Fibroblast of lung (primary cell): ENCODE measurements at regions not wholly inside any gene's neighbourhood (a gene's known extent, or its start where the extent isn't known, plus 50 kb on each side); places are given as distances from the start of the nearest gene placed in this dataset.

ENCODE experiments used
- DNase-seq, 2 donors: peaks; one replicate each; pipeline versions ENCODE4 v3.0.0 to v3.0.0-alpha.2; 2010; ENCODE audit warnings: low read depth in 2 of 2
- H2AFZ ChIP-seq: 2 replicates; pipeline ENCODE4 v1.5.1; 2012; ENCODE audit warnings: low read length, control low read depth, inconsistent platforms
- H3K27ac ChIP-seq: 2 replicates; pipeline ENCODE4 v1.5.1; 2011; ENCODE audit warnings: low read length, control low read depth; ENCODE audit not compliant: insufficient read depth
- H3K27me3 ChIP-seq: 2 replicates; pipeline ENCODE4 v1.5.1; 2011; ENCODE audit warnings: mild to moderate bottlenecking, low read length; ENCODE audit not compliant: control insufficient read depth, insufficient read depth
- H3K36me3 ChIP-seq: 2 replicates; pipeline ENCODE4 v1.5.1; 2011; ENCODE audit warnings: low read length; ENCODE audit not compliant: control insufficient read depth, insufficient read depth
- H3K4me1 ChIP-seq: 2 replicates; pipeline ENCODE4 v1.5.1; 2011; ENCODE audit warnings: low read length; ENCODE audit not compliant: control insufficient read depth, insufficient read depth; ENCODE audit errors: extremely low read depth
- H3K4me2 ChIP-seq: 2 replicates; pipeline ENCODE4 v1.5.1; 2011; ENCODE audit warnings: low read length, control low read depth; ENCODE audit not compliant: insufficient read depth; ENCODE audit errors: extremely low read depth
- H3K4me3 ChIP-seq, 4 experiments: fragments of 200-600 bp in 1 of 4; sonication (generic) in 1 of 4; replicated peaks in 1 of 4; 2 replicates each; pipeline ENCODE4 v1.5.1; 2011 to 2016; ENCODE audit warnings: low read length in 4 of 4, low read depth in 3 of 4, mild to moderate bottlenecking in 3 of 4, control low read depth in 2 of 4, inconsistent platforms in 1 of 4, mixed read lengths in 1 of 4; ENCODE audit not compliant: insufficient read depth in 1 of 4; ENCODE audit errors: control extremely low read depth in 1 of 4
- H3K79me2 ChIP-seq: 2 replicates; pipeline ENCODE4 v1.5.1; 2012; ENCODE audit warnings: mild to moderate bottlenecking, low read length, inconsistent platforms; ENCODE audit not compliant: control insufficient read depth, insufficient read depth
- H3K9ac ChIP-seq: 2 replicates; pipeline ENCODE4 v1.5.1; 2011; ENCODE audit warnings: mild to moderate bottlenecking, low read length, control low read depth; ENCODE audit not compliant: insufficient read depth
- H3K9me3 ChIP-seq: 2 replicates; pipeline ENCODE4 v1.5.1; 2012; ENCODE audit warnings: low read depth, low read length; ENCODE audit not compliant: control insufficient read depth, insufficient read depth
- H4K20me1 ChIP-seq: 2 replicates; pipeline ENCODE4 v1.5.1; 2011; ENCODE audit warnings: low read length; ENCODE audit not compliant: control insufficient read depth, insufficient read depth; ENCODE audit errors: extremely low read depth
- EZH2 ChIP-seq: IDR thresholded peaks from 2 replicates; pipeline ENCODE4 v1.5.1; 2012; ENCODE audit warnings: low read length, control low read depth, mild to moderate bottlenecking; ENCODE audit errors: missing control alignments
- TF ChIP-seq, protein P1 (sequence below), 2 donors: IDR thresholded peaks in 1 of 2; conservative IDR thresholded peaks in 1 of 2; 1 replicate in 1 of 2; 2 replicates in 1 of 2; pipeline ENCODE4 v1.5.1; 2011 to 2012; ENCODE audit warnings: low read length in 2 of 2, control low read depth in 1 of 2, inconsistent platforms in 1 of 2, low read depth in 1 of 2, mild to moderate bottlenecking in 1 of 2

DNA sequence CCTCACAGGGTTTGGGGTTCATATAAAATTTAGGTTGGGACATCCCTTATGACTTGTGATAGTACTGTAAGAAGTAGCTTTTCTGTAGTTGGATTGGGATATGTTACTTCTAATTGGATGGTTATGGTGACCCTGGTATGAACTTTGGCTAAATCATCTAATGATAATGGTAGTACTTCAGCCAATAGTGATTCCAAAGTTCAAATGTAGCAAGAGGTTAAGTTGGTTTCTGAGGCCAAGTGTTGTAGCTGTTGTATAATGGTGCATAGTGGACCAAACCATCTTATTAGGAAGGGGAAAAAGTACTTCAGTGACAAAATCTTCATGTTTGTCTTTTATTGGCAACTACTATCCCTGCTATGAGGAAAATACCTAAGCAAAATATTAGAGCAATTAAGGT, 542.1 kb upstream of the IGFBP3 start:
- DNase-seq: no peak
- Histone ChIP-seq H3K27me3 (no peaks in the 10 kb centered on the region), H2AFZ (no peak overlapping the region), H3K27ac (no peak overlapping the region), H3K4me3 (no peak overlapping the region), H3K4me1 (no peaks in the 10 kb centered on the region), H3K4me2 (no peak overlapping the region), H3K79me2 (no peaks in the 10 kb centered on the region), H3K9ac (no peak overlapping the region), H3K36me3 (no peaks in the 10 kb centered on the region), H3K9me3 (no peaks in the 10 kb centered on the region), H4K20me1 (no peaks in the 10 kb centered on the region)
- TF ChIP-seq, protein P1, sequence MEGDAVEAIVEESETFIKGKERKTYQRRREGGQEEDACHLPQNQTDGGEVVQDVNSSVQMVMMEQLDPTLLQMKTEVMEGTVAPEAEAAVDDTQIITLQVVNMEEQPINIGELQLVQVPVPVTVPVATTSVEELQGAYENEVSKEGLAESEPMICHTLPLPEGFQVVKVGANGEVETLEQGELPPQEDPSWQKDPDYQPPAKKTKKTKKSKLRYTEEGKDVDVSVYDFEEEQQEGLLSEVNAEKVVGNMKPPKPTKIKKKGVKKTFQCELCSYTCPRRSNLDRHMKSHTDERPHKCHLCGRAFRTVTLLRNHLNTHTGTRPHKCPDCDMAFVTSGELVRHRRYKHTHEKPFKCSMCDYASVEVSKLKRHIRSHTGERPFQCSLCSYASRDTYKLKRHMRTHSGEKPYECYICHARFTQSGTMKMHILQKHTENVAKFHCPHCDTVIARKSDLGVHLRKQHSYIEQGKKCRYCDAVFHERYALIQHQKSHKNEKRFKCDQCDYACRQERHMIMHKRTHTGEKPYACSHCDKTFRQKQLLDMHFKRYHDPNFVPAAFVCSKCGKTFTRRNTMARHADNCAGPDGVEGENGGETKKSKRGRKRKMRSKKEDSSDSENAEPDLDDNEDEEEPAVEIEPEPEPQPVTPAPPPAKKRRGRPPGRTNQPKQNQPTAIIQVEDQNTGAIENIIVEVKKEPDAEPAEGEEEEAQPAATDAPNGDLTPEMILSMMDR (conservative IDR thresholded peaks at IDR 0.05 in 1 of 2, IDR thresholded peaks at IDR 0.05 in 1 of 2; ENCODE audit: low read depth in 1 of 2, low read length in 2 of 2): no peak
- TF ChIP-seq EZH2: no peak

DNA sequence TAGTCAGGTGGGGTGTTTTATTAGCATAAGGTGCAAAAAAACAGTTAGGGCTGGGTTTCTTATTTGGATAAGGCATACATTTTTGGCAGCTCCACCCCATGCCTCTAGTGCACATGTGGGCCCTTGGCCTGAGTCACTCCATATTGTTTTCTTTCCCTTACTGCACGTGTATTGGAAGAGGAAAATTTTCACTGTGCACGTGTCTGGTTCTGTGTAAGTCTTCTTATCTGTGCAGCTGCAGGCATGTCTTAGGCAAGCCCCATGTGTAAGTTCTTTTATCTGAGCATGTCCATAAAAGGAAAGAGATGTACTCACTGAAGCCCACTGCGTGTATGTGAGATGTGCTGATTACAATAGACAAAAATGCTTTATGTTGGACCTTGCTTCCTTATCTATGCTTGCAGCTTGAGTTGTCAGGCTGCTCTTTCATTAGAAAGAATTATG, 540.3 kb upstream of the IGFBP3 start:
- TF ChIP-seq, protein P1 (conservative IDR thresholded peaks at IDR 0.05 in 1 of 2, IDR thresholded peaks at IDR 0.05 in 1 of 2; ENCODE audit: low read depth in 1 of 2, low read length in 2 of 2): no peak
- TF ChIP-seq EZH2: no peak

DNA sequence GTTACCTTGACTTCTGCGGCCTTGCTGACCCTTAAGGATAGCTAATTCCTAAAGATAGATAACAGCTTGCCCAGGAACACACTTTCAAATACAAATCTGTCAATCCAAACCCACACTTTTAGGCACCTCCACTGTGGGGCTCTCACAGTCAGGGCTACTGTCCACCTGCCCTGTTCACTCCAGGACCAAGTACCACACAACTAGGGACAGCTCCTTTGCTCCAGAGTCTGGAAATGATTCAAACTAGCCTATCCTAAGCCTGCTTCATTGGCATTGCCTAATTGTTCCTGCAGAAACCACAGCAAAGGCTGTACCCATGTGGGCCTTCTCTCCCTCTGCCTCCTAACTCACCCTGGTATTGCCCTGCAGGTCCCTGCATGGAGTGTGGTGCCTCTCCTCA, 538.9 kb upstream of the IGFBP3 start:
- Histone ChIP-seq H2AFZ (no peak overlapping the region), H3K4me1 (peaks cover 5% of the 10 kb centered on the region), H3K9me3 (no peaks in the 10 kb centered on the region), H3K27me3 (no peaks in the 10 kb centered on the region), H3K9ac (no peak overlapping the region), H4K20me1 (no peaks in the 10 kb centered on the region), H3K4me3 (no peak overlapping the region), H3K27ac (no peak overlapping the region), H3K79me2 (no peaks in the 10 kb centered on the region), H3K4me2 (no peak overlapping the region), H3K36me3 (no peaks in the 10 kb centered on the region)
- TF ChIP-seq, protein P1 (conservative IDR thresholded peaks at IDR 0.05 in 1 of 2, IDR thresholded peaks at IDR 0.05 in 1 of 2; ENCODE audit: low read depth in 1 of 2, low read length in 2 of 2): no peak
- TF ChIP-seq EZH2: no peak
- no peak for DNase-seq

More for the DNA sequence above, 540.3 kb upstream of the IGFBP3 start:
- Histone ChIP-seq H3K27me3 (no peaks in the 10 kb centered on the region), H4K20me1 (no peaks in the 10 kb centered on the region), H3K4me2 (no peak overlapping the region), H3K27ac (no peak overlapping the region), H3K4me3 (no peak overlapping the region), H3K9ac (no peak overlapping the region), H3K79me2 (no peaks in the 10 kb centered on the region), H3K4me1 (peaks cover 2% of the 10 kb centered on the region), H3K36me3 (no peaks in the 10 kb centered on the region), H2AFZ (no peak overlapping the region), H3K9me3 (no peaks in the 10 kb centered on the region)
- peak; percentile 42 to 61 for DNase-seq
